A673 (cell line): ENCODE measurements at regions not wholly inside any gene's neighbourhood (a gene's known extent, or its start where the extent isn't known, plus 50 kb on each side); places are given as distances from the start of the nearest gene placed in this dataset.

Experiments
- BruUV-seq: library from RNA; stranded (reverse); fragments of 400-500 nt; replicated peaks from 2 replicates; lab custom pipeline; 2021; lab: Mats Ljungman, UMichigan
- CTCF ChIA-PET: fragments of 300-600 bp; sonication (Branson Sonifier 250); formaldehyde crosslinking; loops from one replicate; lab custom pipeline; 2022; ENCODE audit warnings: antibody characterized with exemption; lab: Charles Lee
- POLR2A ChIA-PET: fragments of 300-600 bp; sonication (Branson Sonifier 250); formaldehyde crosslinking; loops from one replicate; lab custom pipeline; 2022; ENCODE audit warnings: antibody characterized with exemption; ENCODE audit not compliant: low non-redundant PET; lab: Charles Lee
- DNase-seq: peaks from one replicate; pipeline ENCODE4 v3.0.0-alpha.2; 2015; ENCODE audit warnings: low spot score
- H3K27ac ChIP-seq: fragments of 200-600 bp; sonication (generic); 2 replicates; pipeline ENCODE4 v1.5.1; 2016; ENCODE audit warnings: mixed run types, low read depth, mild to moderate bottlenecking, mixed read lengths, antibody characterized with exemption, low read length; ENCODE audit not compliant: poor library complexity, severe bottlenecking
- H3K27me3 ChIP-seq: fragments of 200-600 bp; sonication (generic); replicated peaks from 2 replicates; pipeline ENCODE4 v1.6.1; 2017; ENCODE audit warnings: mixed run types, low read depth, mild to moderate bottlenecking, mixed read lengths, antibody characterized with exemption, low read length; ENCODE audit not compliant: insufficient read depth, poor library complexity
- H3K36me3 ChIP-seq: fragments of 200-600 bp; sonication (generic); 2 replicates; pipeline ENCODE4 v1.6.1; 2016; ENCODE audit warnings: mixed run types, mild to moderate bottlenecking, mixed read lengths, antibody characterized with exemption, low read length; ENCODE audit not compliant: insufficient read depth, poor library complexity, severe bottlenecking
- H3K4me1 ChIP-seq: fragments of 200-600 bp; sonication (generic); 2 replicates; pipeline ENCODE4 v1.6.1; 2017; ENCODE audit warnings: mixed run types, mild to moderate bottlenecking, mixed read lengths, antibody characterized with exemption, low read length; ENCODE audit not compliant: insufficient read depth, poor library complexity, severe bottlenecking
- H3K4me3 ChIP-seq: fragments of 200-600 bp; sonication (generic); 2 replicates; pipeline ENCODE4 v1.5.1; 2016; ENCODE audit warnings: low read depth, mixed run types, mild to moderate bottlenecking, mixed read lengths, low read length; ENCODE audit not compliant: poor library complexity, severe bottlenecking
- H3K9me3 ChIP-seq: fragments of 200-600 bp; sonication (generic); 2 replicates; pipeline ENCODE4 v1.6.1; 2016; ENCODE audit warnings: mixed run types, low read depth, mild to moderate bottlenecking, mixed read lengths, antibody characterized with exemption, low read length; ENCODE audit not compliant: poor library complexity, severe bottlenecking
- EZH2 ChIP-seq: fragments of 200-600 bp; sonication (generic); IDR thresholded peaks from 2 replicates; pipeline ENCODE4 v1.6.1; 2017; ENCODE audit warnings: borderline replicate concordance, low read depth, mild to moderate bottlenecking, mixed read lengths, antibody characterized with exemption, low read length; ENCODE audit not compliant: poor library complexity, severe bottlenecking
- intact Hi-C: fragments of 100-400 bp; cut with micrococcal nuclease; formaldehyde crosslinking; loops from one replicate; pipeline ENCODE4 v1.10.0; 2022; ENCODE audit not compliant: unreplicated experiment
- TF ChIP-seq, protein P1 (sequence below): fragments of 300-800, 200-600 bp; sonication (generic); conservative IDR thresholded peaks from 2 replicates; pipeline ENCODE4 v1.5.1; 2017; ENCODE audit warnings: low read depth, mild to moderate bottlenecking, antibody characterized with exemption, low read length, moderate library complexity, mixed read lengths

DNA sequence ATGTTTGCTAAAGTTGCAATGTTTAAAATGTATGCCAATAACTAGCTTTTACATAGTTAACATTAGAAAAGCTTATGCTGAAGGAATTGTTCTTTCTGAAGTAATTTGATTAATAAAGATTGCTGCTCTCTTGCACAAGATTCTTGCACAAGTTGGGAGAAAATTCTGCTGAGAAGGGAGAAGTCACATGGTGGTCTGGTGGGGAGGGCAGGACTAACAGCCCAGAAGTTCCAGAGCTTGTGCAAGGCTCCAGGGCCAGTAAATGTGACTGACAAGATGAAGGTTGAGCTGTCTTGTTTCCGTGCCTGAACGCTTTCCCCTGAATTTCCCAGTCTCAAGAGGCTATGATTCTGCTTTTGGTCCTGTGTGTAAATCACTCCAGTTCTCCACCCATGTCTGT, 112.9 kb upstream of the VCX start:
- intact Hi-C loops = no loop called here
- DNase-seq = no peak
- CTCF ChIA-PET = no interaction called here
- no TSS peak for BruUV-seq
- no peak for TF ChIP-seq EZH2
- TF ChIP-seq, protein P1, sequence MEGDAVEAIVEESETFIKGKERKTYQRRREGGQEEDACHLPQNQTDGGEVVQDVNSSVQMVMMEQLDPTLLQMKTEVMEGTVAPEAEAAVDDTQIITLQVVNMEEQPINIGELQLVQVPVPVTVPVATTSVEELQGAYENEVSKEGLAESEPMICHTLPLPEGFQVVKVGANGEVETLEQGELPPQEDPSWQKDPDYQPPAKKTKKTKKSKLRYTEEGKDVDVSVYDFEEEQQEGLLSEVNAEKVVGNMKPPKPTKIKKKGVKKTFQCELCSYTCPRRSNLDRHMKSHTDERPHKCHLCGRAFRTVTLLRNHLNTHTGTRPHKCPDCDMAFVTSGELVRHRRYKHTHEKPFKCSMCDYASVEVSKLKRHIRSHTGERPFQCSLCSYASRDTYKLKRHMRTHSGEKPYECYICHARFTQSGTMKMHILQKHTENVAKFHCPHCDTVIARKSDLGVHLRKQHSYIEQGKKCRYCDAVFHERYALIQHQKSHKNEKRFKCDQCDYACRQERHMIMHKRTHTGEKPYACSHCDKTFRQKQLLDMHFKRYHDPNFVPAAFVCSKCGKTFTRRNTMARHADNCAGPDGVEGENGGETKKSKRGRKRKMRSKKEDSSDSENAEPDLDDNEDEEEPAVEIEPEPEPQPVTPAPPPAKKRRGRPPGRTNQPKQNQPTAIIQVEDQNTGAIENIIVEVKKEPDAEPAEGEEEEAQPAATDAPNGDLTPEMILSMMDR = no peak
- no peaks in the 10 kb centered on the region for H3K4me1 ChIP-seq
- no peaks in the 10 kb centered on the region for H3K27me3 ChIP-seq
- no peaks in the 10 kb centered on the region for H3K9me3 ChIP-seq
- no peaks in the 10 kb centered on the region for H3K36me3 ChIP-seq
- POLR2A ChIA-PET = no interaction called here
- H3K4me3 ChIP-seq = no peak overlapping the region
- H3K27ac ChIP-seq = no peak overlapping the region

DNA sequence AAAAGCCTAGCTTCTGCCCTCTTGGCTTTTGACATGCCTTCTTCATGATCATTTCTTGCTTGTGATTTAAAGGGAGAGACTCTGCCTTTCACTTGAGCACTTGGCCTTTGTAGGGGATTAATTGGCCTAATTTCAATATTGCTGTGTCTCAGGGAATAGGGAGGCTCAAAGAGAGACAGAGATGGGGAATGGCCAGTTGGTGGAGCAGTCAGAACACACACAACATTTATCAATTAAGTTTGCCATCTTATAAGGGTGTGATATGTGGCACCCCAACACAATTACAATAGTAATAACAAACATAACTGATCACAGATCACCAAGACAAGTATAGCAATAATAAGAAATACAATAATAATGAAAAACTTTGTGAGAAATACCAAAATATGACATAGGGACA, 122.5 kb upstream of the VCX start:
- no peaks in the 10 kb centered on the region for H3K27me3 ChIP-seq
- DNase-seq = no peak
- TF ChIP-seq, protein P1 = no peak
- POLR2A ChIA-PET = no interaction called here
- no peak overlapping the region for H3K27ac ChIP-seq
- H3K4me3 ChIP-seq = no peak overlapping the region
- H3K9me3 ChIP-seq = no peaks in the 10 kb centered on the region
- H3K36me3 ChIP-seq = no peaks in the 10 kb centered on the region
- BruUV-seq = no TSS peak
- CTCF ChIA-PET = no interaction called here
- intact Hi-C loops = no loop called here
- H3K4me1 ChIP-seq = no peaks in the 10 kb centered on the region

DNA sequence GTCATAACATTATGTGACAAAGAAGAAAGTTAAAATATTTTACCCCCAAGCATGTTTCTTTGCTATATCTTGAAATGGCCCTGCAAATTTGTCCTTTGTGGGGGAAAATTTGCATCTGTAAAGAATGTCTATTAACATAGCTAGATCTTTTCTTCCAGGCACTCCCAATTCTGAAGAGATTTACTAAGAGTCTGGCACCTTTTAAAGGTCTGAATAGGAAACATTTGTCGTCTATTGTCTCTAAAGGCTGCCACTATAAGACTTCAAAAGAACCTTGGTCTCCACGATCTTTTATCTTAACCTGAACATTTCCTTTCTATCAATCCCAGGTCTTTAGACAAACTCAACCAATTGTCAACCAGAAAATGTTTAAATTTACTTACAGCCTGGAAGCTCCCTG, 128.6 kb upstream of the VCX start:
- BruUV-seq = no TSS peak
- POLR2A ChIA-PET = no interaction called here
- TF ChIP-seq EZH2 = no peak
- TF ChIP-seq, protein P1 = no peak

More for the DNA sequence above, 128.6 kb upstream of the VCX start:
- Histone ChIP-seq H3K27ac (no peak overlapping the region), H3K4me1 (no peaks in the 10 kb centered on the region), H3K9me3 (no peaks in the 10 kb centered on the region), H3K36me3 (no peaks in the 10 kb centered on the region), H3K27me3 (no peaks in the 10 kb centered on the region), H3K4me3 (no peak overlapping the region)
- intact Hi-C loops = loop anchor here (10.0 kb wide), 1 partner anchor 210 kb away; the partner anchor contains the start of gene PNPLA4
- DNase-seq = no peak
- CTCF ChIA-PET = no interaction called here
